SKM-1 treated with dmso at 0.1 percent for 144 hours (cell line): ENCODE measurements at regions not wholly inside any gene's neighbourhood (a gene's known extent, or its start where the extent isn't known, plus 50 kb on each side); places are given as distances from the start of the nearest gene placed in this dataset.

ENCODE experiments used
- DNase-seq: peaks from one replicate; lab custom pipeline; 2025; ENCODE audit not compliant: unreplicated experiment; lab: John Stamatoyannopoulos, UW

DNA sequence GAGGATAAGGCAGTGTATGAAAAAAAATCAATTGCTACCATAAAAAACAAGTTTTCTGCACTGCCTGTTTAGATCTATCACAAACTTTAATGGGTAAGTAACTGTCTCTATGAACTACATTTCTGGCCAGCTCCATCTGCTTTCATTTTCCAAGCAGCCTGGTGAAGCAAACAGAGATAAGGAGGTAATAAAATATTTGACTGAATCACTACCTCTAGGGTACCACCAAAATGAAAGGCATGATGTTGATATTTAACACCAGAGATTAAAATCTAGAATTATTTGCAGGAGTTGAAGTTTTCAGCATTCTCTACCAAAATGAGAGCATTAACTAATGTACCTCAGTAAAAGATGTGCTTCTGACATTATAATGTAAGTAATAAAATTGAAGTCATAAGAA, 863.5 kb upstream of the MGAT4C start:
- no peak for DNase-seq

DNA sequence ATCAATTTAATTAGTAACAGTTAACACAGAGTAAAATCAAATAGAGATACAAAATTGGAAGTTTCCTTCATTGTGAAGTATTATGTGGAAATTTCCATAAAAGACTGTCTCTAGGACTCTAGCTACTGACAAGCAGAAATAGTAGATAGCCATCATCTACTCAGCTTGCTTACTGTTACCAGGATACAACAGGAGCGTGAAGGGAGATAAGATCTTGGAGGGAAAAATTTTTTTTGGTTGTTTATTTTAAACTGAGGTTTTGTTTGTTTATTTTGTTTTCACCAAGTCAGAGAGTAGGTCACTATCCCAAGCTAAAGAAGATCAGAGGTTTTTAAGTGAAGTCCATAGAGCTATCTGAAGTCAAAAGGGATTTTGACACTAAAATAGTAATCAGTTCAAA, 861.3 kb upstream of the MGAT4C start:
- DNase-seq = no peak

DNA sequence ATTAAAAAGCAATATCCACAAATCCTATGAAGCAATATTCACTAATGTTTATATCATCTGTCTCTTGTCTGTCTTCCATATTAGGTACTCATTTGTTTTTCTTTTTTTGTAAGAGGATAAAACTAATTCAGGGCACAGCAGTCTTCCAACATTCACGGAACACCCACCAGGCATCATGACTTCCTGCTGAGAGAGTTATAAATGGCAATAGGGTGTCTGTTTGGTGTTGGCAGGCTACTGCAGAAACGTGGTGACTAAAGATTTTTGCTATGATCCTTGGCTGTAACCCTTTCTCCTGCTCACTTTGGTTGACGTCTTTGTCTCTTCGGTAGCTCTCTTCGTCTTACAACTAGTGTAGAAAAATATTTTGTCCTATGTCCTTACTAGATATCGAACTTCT, 860.6 kb upstream of the MGAT4C start:
- no peak for DNase-seq

DNA sequence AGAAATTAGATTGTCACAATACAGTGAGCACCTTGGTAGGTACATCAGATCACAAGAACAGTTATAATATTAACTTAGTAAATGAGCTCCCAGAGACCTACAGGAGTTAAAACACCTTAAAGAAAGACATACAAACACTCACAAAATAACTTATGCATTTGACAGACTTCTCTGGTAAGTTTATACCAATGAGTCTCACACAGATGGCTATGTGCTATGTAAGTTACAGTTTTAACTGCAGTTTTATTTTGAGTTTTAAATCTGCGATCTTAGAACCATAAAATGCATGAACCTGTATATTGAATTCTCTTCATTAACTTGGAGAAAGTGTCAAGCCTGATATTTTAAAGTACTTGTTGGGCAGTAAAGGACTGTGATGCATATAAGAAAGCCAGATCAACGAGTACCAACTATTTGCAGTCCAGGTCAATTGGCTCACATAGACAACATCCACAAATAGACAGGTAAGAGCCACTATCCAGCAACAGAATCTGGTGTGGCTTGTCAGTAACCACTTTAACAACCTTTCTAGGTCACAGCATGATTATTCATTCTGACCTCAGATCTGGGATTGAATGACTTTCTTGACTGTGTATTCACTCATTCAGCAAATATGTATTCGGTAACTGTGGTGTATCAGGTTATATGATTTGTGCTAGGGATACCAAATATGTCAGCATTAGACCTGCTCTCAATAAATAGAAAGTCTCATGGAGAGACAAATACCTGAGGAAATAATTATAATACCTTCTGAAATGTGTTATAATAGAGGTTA, 856.6 kb upstream of the MGAT4C start:
- no peak for DNase-seq

DNA sequence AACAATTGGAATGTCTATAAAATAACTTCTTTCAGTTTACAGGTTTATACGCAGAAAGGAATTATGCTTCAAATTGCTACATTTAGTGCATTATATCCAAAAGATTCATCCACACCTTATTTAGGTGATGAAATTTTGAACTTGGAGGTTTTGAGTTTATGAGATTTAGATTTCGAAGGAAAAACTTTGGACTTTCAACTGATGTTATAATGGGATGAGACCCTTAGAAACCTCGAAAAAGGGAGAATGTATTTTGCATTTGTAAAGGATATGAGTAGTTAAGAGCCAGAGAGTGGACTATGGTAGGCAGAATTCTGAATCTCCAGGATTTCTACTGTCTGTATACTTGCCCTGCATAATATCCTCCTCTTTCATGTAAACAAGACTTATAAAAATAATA, 851.6 kb upstream of the MGAT4C start:
- no peak for DNase-seq

DNA sequence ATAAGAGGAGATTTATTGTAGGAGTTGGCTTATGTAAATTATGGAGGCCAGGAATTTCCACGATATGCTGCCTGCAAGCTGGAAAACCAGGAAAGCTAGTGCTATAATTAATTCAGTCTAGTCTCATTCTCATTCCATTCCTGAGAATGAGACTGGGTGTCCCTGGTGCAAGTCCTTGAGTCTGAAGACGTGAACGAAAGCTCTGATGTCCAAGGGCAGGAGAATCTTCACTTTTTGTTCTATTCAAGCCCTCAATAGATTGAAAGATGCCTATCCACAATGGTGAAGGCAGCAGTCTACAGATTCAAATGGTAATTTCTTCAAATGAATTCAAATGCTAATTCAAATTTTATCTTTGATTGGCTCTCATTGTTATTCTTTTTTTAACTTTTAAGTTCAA, 851.1 kb upstream of the MGAT4C start:
- no peak for DNase-seq

DNA sequence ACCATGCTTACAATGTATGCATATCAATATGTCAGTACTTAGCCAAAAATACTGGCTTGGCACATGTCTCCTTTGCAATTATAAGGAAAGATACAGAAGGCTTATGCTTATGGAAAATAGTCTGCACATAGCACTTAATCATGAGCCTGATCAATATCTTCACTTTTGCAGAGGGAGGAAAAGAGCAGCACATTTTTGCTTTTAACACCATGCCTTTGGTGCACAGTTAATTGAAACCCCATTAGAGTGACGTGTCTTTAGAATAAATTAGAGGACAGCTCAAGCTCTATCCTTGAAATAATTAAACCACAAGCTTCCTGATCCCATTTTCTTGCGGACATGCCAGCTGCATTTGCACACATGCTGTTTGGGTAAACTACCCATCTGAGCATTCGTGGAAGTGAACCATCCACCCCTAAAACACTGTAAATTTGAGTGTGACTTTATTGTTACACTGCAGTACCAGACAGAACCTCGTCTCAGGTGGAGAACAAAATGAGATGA, 839.9 kb upstream of the MGAT4C start:
- no peak for DNase-seq

DNA sequence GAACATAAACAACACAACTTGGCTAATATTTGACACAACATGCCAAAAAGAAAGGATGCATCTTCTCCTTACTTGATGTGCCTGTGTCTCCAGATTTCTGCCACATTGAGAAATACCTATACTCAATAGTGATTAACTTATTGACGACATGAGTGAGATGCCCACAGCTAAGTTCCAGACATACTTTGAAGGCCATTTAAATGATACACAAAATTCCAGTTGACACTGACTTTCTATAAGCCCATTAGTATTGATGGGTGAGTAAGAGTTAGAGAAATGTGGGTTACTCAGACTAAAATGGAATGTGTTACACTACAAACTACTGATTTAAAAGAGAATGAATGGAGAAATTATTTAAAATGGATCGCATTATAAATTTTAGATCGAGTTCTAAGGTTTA, 838.2 kb upstream of the MGAT4C start:
- DNase-seq = no peak

DNA sequence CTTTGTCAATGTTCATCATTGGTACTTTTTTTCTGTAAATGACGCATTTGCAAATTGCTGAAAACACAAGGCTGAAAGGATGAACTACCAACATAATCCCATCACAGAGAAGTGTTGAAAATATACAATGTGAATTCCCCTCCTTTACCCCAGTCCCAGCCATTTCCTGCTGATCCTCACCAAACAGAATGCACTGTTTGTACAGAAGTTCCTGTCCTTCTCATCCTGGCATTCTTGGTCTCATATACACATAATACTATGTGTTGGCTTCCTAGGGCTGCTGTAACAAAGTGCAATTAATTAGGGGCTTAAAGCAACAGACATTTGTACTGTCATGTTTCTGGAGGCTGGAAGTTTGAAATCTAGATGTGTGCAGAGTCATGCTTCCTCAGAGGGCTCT, 836.2 kb upstream of the MGAT4C start:
- no peak for DNase-seq

DNA sequence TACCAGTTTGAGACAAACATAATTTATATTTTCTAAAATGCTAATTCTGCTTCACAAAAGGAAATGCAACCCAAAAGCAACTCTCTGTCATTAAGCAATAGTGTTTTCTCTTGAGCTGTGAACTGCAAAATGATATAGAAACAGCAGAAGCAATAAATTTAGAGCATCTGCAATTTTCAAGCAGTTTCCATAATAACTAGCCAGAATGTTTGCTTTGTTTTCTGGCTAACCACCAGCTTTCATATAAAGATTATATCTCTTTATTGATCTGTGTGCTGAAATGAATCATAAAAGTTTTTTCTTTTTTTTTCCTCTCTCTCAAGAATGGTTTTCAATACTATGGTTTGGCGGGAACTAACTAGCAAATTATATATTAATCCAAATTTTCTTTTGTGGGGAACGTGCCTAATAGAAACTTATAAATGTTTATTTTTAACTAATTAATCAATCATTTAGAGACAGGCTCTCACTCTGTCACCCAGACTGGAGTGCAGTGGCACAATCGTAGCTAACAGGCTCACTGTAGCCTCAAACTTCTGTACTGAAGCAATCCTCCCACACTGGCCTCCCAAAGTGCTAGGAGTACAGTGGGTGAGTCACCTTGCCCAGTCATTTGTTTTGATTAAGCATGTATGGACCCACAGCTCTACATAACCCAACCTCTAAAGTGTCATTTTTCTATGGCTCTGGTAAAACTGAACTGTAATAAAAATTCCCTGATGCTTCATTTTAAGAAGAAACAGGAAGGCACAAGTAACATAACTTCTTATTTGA, 830.1 kb upstream of the MGAT4C start:
- DNase-seq = no peak

DNA sequence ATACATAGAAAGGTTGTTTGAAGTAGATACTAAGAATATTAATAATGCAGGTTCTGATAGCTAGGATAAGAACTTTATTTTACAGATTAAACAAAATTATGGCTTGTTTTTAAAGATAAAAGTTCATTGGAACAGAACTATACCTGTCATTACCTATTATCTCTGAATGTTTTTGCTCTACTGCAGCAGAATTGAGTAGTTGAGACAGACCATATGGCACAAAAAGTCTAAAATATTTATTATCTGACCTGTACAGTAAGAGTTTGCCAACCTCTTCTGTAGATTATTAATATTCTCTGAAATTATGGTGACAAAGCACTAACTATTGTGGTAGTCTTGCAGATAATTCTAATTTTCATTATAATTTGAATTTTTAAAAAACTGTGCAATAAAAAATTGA, 829.1 kb upstream of the MGAT4C start:
- DNase-seq = no peak

DNA sequence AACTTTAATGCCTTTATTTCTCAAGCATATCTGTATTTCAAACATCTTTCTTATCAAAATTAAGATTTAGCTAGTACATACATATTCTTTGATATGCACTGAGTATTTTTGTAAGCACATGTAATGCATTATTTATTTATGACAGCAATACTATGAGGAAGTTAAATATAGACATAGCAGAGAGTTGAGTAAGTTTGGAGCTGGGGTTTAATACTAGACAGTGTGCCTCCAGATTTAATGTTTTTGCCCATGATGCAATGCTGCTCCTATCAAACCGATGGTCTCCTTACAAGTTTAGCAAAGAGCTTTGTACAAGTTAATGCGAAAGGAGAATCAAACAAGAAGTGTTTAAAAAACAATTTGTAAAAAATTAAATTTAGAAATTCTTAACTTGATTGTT, 826.6 kb upstream of the MGAT4C start:
- no peak for DNase-seq

DNA sequence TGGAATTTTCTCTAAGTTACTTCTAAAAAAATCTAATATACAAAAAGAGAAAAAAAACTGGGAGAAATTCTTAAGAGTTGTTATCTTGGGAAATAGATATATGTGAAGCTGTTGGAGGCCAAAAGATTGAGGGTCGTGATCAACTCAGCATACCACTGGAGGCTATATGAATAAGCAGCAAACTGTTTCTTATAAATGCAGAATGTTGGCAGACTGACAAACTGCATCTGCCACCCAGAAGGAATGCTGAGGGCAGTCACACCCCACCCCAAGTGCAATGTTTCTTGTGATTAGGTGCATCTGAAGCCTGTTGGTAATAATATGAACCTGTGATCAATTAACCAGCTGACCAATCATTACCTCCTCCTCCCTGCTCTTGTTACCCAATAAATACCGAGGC, 818.6 kb upstream of the MGAT4C start:
- no peak for DNase-seq

DNA sequence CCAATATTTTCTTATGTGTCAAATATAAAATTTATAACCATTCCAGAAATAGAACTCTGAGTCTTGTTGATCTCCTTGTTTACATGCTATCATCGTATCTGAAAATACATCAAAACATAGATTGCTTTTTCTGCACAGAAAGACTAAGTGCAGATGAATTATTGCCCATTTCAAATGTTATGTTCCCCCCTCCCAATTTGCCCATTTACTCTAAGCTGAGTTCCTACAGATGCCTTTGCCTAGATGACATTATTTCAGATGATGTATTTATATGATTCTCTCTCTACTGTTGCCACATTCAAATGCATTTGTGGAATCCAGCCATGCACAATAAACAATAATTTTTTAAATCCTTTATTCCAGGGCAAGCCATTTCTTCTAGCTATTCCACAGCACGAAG, 810.1 kb upstream of the MGAT4C start:
- DNase-seq = no peak

DNA sequence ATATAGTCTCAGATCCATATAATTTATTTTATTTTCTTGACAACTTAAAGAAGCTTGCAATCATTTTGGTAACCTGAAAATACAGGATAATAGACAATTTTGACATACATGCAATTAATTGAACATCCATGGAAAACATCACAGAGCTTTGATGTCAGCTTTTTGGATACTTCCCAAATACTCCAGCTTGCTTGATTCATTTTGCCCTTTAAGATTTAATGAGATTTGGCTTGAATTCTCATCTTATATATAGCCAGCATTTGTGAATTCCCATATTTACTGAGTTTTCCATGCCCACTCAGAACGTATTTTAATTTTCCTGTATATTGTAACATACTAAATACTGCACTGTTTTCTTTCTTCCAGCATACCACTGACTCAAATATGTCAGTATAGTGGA, 803.0 kb upstream of the MGAT4C start:
- DNase-seq = no peak

DNA sequence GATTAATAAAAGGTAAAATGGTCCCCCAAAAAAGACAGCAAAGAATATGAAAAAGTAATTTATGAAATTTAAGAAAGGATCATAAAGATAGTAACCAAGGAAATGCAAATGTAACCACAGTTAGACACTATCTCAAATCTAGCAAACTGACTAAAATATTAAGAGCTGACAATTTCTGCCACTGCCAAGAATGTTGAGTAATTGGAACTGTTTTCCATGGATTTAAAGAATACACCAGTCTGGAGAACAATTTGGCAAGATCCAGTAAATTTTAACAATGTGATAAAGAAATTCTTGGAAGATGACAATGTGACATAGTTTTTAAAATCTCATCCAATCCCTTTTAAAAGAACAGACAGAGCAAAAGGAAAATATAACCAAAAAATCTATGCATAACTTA, 798.0 kb upstream of the MGAT4C start:
- DNase-seq = no peak

DNA sequence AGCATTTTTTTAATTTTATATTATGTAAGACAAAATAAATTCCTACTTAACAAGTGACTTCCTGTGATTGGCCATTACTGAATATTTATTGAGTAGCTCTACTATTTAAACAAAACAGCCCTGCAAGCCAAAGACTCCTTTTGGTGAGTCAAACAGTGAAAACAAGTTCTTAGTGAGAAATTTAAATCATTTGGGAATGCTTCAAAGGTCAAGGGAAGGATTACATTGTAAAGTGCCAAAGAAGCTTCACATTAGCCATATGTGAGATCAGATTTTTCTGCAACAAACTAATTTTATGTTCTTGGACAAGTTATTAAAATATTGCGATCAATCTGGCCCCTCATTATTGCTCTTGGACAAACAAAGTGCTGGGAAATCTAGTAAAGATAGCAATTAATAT, 795.4 kb upstream of the MGAT4C start:
- DNase-seq = no peak

DNA sequence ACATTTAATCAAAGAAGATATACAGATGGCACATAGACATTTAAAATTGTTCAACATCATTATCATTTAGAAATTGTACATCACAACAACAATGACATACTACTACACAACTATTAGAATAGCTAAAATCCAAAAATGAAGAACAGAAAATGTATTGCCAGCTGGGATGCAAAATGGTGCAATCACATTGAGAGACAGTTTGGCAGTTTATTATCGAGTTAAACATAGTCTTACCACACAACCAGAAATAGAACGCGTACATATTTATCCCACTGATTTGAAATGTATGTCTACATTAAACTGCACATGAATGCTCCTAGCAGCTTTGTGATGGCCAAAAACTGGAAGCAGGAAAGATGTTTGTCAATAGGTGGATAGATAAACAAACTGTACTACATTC, 791.5 kb upstream of the MGAT4C start:
- no peak for DNase-seq

DNA sequence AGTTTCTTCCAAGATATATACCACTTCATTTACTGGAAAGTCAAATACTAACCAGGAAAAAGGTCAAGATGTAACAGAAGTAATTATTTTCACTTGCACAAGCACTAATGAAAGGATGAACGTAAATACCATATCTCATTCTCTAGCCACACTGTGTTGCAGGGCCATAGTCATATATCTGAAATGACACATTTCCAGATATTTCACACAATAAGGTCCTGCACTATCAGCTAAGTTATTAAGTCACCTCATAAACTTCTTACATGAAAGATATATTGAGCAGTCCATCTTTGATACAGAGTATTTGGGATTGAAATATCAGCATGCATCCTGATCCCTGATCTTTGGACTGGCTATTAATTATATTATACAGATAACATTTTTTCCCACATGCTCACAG, 783.3 kb upstream of the MGAT4C start:
- DNase-seq = no peak

DNA sequence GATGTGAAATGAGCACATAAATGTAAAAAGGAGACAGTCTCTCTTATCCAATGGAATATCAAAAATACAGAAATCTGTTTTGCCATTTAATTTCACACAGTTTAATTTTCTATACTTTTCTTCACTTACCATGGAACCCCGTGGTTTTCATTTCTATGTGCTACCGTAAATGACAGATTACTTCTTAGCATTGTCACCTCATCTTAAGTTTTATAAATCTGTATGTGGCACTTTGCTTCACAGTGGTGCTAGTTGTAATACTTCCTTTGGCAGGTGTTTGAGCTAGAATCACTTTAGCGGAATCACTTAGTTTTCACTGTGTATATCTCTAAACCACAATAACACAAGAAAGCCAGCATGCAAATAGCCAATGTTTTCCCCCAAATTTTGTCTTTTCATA, 781.9 kb upstream of the MGAT4C start:
- DNase-seq = no peak

DNA sequence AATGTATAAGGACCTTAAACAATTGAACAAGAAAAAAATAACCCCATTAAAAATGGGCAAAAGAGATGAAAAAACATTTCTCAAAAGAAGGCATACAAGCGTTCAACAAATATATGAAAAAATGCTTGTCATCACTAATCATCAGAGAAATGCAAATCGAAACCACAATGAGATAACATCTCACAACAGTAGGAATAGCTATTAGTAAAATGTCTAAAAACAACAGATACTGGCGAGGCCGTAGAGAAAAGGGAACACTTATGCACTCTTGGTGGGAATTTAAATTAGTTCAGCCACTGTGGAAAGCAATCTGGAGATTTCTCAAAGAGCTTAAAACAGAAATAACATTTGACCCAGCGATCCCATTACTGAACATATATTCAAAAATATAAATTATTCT, 769.8 kb upstream of the MGAT4C start:
- DNase-seq = no peak

DNA sequence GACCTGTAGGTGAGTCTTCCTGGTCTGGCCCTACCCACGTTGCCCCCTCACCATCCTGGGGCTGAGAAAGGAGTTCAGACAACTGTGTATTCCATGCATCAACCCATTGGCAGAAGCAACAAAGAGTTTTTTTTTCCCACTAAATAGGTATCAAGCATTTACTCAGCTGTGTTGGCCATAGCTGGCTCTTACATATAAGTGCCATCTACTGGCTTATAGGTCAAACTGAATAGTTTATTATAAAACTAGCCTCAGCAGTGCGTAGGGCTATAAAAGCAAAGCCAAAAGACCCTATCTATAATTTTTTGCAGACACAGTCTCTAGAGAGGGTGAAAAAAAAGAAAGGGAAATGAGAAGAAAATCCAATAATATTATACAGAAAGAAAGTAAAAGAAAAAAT, 765.2 kb upstream of the MGAT4C start:
- DNase-seq = no peak

DNA sequence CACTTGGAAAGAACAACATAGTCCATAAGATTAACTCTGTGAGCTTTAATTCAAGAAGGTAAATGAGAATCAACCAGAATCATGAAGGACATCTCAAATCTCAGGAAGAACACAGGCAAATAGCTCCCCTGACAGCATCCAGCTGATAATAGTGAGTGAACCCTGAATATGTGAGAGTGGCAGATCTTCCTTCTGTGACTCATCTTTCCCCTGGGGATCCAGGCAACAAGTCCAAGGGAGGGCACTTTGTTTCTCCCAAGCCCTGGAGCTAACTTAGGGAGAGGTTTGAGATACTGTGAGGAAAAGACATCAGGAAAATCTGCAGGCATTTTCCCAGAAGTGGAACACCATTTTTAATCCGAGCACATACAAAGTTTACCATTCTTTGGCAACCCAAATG, 763.9 kb upstream of the MGAT4C start:
- DNase-seq = no peak
